ENCODE measurements at regions not wholly inside any gene's neighbourhood (a gene's known extent, or its start where the extent isn't known, plus 50 kb on each side); places are given as distances from the start of the nearest gene placed in this dataset.

DNA sequence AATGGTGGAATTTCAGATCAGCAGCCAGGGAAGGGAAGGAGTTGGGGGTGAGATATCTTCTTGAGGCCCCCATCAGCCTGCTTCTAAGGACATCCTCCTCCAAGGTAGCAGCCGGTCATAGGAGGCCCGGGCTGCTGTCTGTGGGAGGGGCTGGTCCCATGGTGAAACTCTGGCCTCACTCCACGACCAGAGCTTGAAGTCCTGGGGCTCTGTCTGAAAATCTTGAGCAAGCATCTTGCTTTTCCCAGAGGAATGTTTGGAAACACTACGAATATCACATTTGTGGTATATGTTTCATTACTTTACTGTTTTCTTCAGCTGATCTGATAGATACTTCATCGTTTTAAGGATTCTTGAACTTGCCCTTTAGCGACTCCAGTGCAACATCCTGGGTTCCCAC is 103.7 kb downstream of the CTAGE1 start:
- H3K27me3 ChIP-seq (ENCODE audit: control insufficient read depth, insufficient read depth, low read length) = no peaks in the 10 kb centered on the region
- no peak overlapping the region for H3K27ac ChIP-seq (ENCODE audit: low read depth in 2 of 2, low read length in 2 of 2)
- no peaks in the 10 kb centered on the region for H3K9me3 ChIP-seq (ENCODE audit: control insufficient read depth in 2 of 3, insufficient read depth in 1 of 3, low read length in 3 of 3)
- FAIRE-seq (no peak), DNase-seq (no peak)
- TF ChIP-seq, protein P1, sequence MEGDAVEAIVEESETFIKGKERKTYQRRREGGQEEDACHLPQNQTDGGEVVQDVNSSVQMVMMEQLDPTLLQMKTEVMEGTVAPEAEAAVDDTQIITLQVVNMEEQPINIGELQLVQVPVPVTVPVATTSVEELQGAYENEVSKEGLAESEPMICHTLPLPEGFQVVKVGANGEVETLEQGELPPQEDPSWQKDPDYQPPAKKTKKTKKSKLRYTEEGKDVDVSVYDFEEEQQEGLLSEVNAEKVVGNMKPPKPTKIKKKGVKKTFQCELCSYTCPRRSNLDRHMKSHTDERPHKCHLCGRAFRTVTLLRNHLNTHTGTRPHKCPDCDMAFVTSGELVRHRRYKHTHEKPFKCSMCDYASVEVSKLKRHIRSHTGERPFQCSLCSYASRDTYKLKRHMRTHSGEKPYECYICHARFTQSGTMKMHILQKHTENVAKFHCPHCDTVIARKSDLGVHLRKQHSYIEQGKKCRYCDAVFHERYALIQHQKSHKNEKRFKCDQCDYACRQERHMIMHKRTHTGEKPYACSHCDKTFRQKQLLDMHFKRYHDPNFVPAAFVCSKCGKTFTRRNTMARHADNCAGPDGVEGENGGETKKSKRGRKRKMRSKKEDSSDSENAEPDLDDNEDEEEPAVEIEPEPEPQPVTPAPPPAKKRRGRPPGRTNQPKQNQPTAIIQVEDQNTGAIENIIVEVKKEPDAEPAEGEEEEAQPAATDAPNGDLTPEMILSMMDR (IDR thresholded peaks at IDR 0.05; ENCODE audit: borderline replicate concordance, extremely low read depth, insufficient read depth) = no peak
- H3K36me3 ChIP-seq (ENCODE audit: control insufficient read depth in 2 of 3, insufficient read depth in 3 of 3, low read length in 3 of 3) = no peaks in the 10 kb centered on the region
- intact Hi-C loops (cut with DNase I) = no loop called here
- no peak overlapping the region for H3K9ac ChIP-seq (ENCODE audit: low read length in 3 of 3)
- H3K4me3 ChIP-seq (ENCODE audit: low read length in 3 of 3) = no peak overlapping the region
- H3K4me1 ChIP-seq (ENCODE audit: control insufficient read depth in 2 of 3, insufficient read depth in 2 of 3, low read depth in 1 of 3, low read length in 3 of 3) = no peaks in the 10 kb centered on the region

DNA sequence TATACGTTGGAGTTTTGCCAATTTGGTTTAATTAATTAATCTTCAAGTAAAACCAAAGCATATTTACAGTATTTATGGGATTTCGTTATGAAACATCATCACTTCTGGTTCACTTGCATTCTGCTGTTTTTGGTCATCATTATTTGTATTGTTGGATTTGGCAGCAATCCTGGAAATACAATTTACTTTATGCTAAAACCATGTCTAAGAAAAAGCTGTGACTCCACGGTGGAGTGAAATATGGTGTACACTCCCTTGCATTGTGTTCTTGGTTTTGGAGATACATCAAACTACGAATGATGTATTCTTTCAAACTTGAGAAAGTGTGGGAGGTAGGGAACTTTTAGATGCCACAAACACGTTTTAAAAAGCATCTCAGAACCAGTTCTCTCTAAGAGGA is 106.4 kb downstream of the CTAGE1 start:
- FAIRE-seq (no peak), DNase-seq (peak in 2 of 5 donors; percentile 43 to 70)
- no peaks in the 10 kb centered on the region for H3K36me3 ChIP-seq (ENCODE audit: control insufficient read depth in 2 of 3, insufficient read depth in 3 of 3, low read length in 3 of 3)
- no peaks in the 10 kb centered on the region for H3K27me3 ChIP-seq (ENCODE audit: control insufficient read depth, insufficient read depth, low read length)
- no peaks in the 10 kb centered on the region for H3K9me3 ChIP-seq (ENCODE audit: control insufficient read depth in 2 of 3, insufficient read depth in 1 of 3, low read length in 3 of 3)
- intact Hi-C loops (cut with DNase I) = no loop called here
- no peaks in the 10 kb centered on the region for H3K4me1 ChIP-seq (ENCODE audit: control insufficient read depth in 2 of 3, insufficient read depth in 2 of 3, low read depth in 1 of 3, low read length in 3 of 3)
- no peak overlapping the region for H3K9ac ChIP-seq (ENCODE audit: low read length in 3 of 3)
- H3K27ac ChIP-seq (ENCODE audit: low read depth in 2 of 2, low read length in 2 of 2) = no peak overlapping the region
- TF ChIP-seq, protein P1 (IDR thresholded peaks at IDR 0.05; ENCODE audit: borderline replicate concordance, extremely low read depth, insufficient read depth) = no peak
- H3K4me3 ChIP-seq (ENCODE audit: low read length in 3 of 3) = no peak overlapping the region

DNA sequence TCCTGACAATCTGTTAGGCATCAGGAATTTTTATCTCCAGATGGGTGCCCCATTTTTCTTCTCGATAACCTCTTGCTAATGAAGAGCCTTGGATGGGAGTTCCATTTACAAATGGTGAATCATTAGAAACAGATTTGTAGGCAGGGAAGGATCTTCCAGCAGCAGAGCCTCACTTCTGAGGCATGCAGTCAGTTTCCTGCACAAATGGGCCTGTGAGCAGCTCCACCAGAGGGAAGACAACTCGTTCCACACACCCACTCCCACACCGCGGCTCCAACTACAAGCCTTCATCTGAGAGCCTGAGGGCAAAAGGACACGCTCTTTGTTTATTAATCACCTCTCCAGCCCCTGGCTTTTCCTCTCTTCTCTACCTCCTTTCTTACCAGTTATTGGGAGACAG is 108.5 kb downstream of the CTAGE1 start:
- Histone ChIP-seq H3K4me1 (ENCODE audit: control insufficient read depth in 2 of 3, insufficient read depth in 2 of 3, low read depth in 1 of 3, low read length in 3 of 3) (no peaks in the 10 kb centered on the region), H3K27me3 (ENCODE audit: control insufficient read depth, insufficient read depth, low read length) (no peaks in the 10 kb centered on the region), H3K4me3 (ENCODE audit: low read length in 3 of 3) (no peak overlapping the region), H3K9me3 (ENCODE audit: control insufficient read depth in 2 of 3, insufficient read depth in 1 of 3, low read length in 3 of 3) (no peaks in the 10 kb centered on the region), H3K9ac (ENCODE audit: low read length in 3 of 3) (no peak overlapping the region), H3K36me3 (ENCODE audit: control insufficient read depth in 2 of 3, insufficient read depth in 3 of 3, low read length in 3 of 3) (no peaks in the 10 kb centered on the region), H3K27ac (ENCODE audit: low read depth in 2 of 2, low read length in 2 of 2) (no peak overlapping the region)
- DNase-seq (no peak), FAIRE-seq (no peak)
- TF ChIP-seq, protein P1 (IDR thresholded peaks at IDR 0.05; ENCODE audit: borderline replicate concordance, extremely low read depth, insufficient read depth) = no peak
- intact Hi-C loops (cut with DNase I) = no loop called here

DNA sequence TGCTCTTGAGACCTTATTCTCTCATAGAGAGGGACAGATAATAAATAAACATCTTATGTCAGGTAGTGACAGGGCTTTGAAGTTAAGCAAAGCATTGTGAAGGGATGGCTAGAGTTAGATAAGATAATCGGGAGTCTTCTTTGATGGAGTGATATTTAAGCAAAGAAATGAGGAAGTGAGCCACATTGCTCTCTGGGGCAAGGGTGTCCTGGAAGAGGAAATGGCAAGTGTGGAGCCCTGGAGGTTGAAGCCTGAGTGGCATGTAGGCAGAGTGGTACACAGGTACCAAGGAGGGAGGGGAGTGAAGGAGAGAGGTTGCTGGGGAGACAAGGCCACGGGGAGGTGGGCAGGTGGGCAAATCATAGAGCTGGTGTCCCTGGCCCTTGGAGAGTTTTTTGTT is 110.2 kb downstream of the CTAGE1 start:
- DNase-seq (no peak), FAIRE-seq (no peak)
- intact Hi-C loops (cut with DNase I) = no loop called here
- TF ChIP-seq, protein P1 (IDR thresholded peaks at IDR 0.05; ENCODE audit: borderline replicate concordance, extremely low read depth, insufficient read depth) = no peak
- no peaks in the 10 kb centered on the region for H3K4me1 ChIP-seq (ENCODE audit: control insufficient read depth in 2 of 3, insufficient read depth in 2 of 3, low read depth in 1 of 3, low read length in 3 of 3)
- H3K36me3 ChIP-seq (ENCODE audit: control insufficient read depth in 2 of 3, insufficient read depth in 3 of 3, low read length in 3 of 3) = no peaks in the 10 kb centered on the region
- H3K9me3 ChIP-seq (ENCODE audit: control insufficient read depth in 2 of 3, insufficient read depth in 1 of 3, low read length in 3 of 3) = no peaks in the 10 kb centered on the region
- no peak overlapping the region for H3K4me3 ChIP-seq (ENCODE audit: low read length in 3 of 3)
- H3K27ac ChIP-seq (ENCODE audit: low read depth in 2 of 2, low read length in 2 of 2) = no peak overlapping the region
- H3K27me3 ChIP-seq (ENCODE audit: control insufficient read depth, insufficient read depth, low read length) = no peaks in the 10 kb centered on the region
- no peak overlapping the region for H3K9ac ChIP-seq (ENCODE audit: low read length in 3 of 3)
